Heart left ventricle (tissue), 16 donors: ENCODE measurements at regions not wholly inside any gene's neighbourhood (a gene's known extent, or its start where the extent isn't known, plus 50 kb on each side); places are given as distances from the start of the nearest gene placed in this dataset.

ENCODE experiments used
- ATAC-seq, 4 donors: fragments of 200-7000 bp; cut with Tn5 transposase; one replicate each; pipeline ENCODE4 v1.9.1; 2020 to 2022; ENCODE audit warnings: moderate library complexity in 4 of 4, mild to moderate bottlenecking in 3 of 4, moderate number of reproducible peaks in 1 of 4
- DNase-seq, 5 donors: peaks; one replicate each; pipeline ENCODE4 v3.0.0-alpha.2; 2020
- H3K27ac ChIP-seq, 12 donors: fragments of 200-600 bp; sonication (generic) in 4 of 12; one replicate each; pipeline versions ENCODE4 v1.5.0 to v1.8.0; 2016 to 2022; ENCODE audit warnings: mild to moderate bottlenecking in 2 of 12
- H3K27me3 ChIP-seq, 9 donors: fragments of 200-600 bp; sonication (generic) in 2 of 9; one replicate each; pipeline versions ENCODE4 v1.5.1 to v1.8.0; 2016 to 2022; ENCODE audit warnings: mild to moderate bottlenecking in 3 of 9
- H3K36me3 ChIP-seq, 9 donors: fragments of 200-600 bp; sonication (generic) in 2 of 9; one replicate each; pipeline versions ENCODE4 v1.5.0 to v1.8.0; 2018 to 2022; ENCODE audit warnings: mild to moderate bottlenecking in 2 of 9
- H3K4me1 ChIP-seq, 12 donors: fragments of 200-600 bp; sonication (generic) in 4 of 12; one replicate each; pipeline versions ENCODE4 v1.5.0 to v1.8.0; 2016 to 2022; ENCODE audit warnings: mild to moderate bottlenecking in 3 of 12
- H3K4me3 ChIP-seq, 12 donors: fragments of 200-600 bp; sonication (generic) in 4 of 12; one replicate each; pipeline versions ENCODE4 v1.5.0 to v1.8.0; 2017 to 2022; ENCODE audit warnings: mild to moderate bottlenecking in 9 of 12, moderate library complexity in 4 of 12
- H3K9me3 ChIP-seq, 12 donors: fragments of 200-600 bp; sonication (generic) in 4 of 12; one replicate each; pipeline versions ENCODE4 v1.5.0 to v1.8.0; 2016 to 2022; ENCODE audit warnings: mild to moderate bottlenecking in 1 of 12
- CTCF ChIP-seq, 12 donors: fragments of 200-600 bp; sonication (generic) in 4 of 12; IDR thresholded peaks; one replicate each; pipeline versions ENCODE4 v1.5.0 to v1.8.0; 2018 to 2022; ENCODE audit warnings: antibody characterized with exemption in 12 of 12, mild to moderate bottlenecking in 5 of 12
- POLR2A ChIP-seq, 2 donors: fragments of 450-650 bp; IDR thresholded peaks; one replicate each; pipeline ENCODE4 v1.6.1; 2017; ENCODE audit warnings: antibody characterized with exemption in 2 of 2, mild to moderate bottlenecking in 2 of 2, moderate library complexity in 2 of 2
- WGBS, 4 donors: extraction: QIAGEN DNeasy Blood & Tissue Kit in 2 of 4; methylation state at CpG; one replicate each; pipeline versions ENCODE4 v1.1.5 to v1.1.7; 2013 to 2018; 5-methylcytosine and 5-hydroxymethylcytosine counted together
- intact Hi-C, 10 donors: fragments of 100-400 bp; cut with DNase I; formaldehyde crosslinking; loops; one replicate each; pipeline versions ENCODE4 v1.11.1 to v1.14.2; 2022
- donor health status: ischemic (EF 13 %, LVEDD 7.1; RV severe dilation, severe dysfunction).
- donor health status: healthy with polysubstance abuse.
- donor health status: DM: no; HTN: yes; CAD: no.
- donor health status: DM: no; HTN: no; CAD: no.
- donor health status: ischemic (EF 25% LVEDD 6.9; RV normal size, moderate dysfunction).
- donor health status: ischemic (EF 25% LVEDD 5.7; RV mildly dilated, moderate dysfunction).
- donor health status: healthy.
- donor health status: DM: yes; HTN: yes; CAD: no.
- donor health status: ischemic (EF 35%, LVEDD 5.7; RV mildly dilated, moderate dysfunction).
- donor health status: nonischemic (EF 11% LVEDD 7.7; RV severe dilation, severe dysfunction).
- donor health status: DM: yes; HTN: yes; CAD: no.
- donor health status: PGD.
- donor health status: ischemic (EF 29% LVEDD 5.4; RV normal size, mild dysfunction).
- donor health status: nonischemic (EF 23%, LVEDD 6.1; RV moderate dilation, normal function).

GRCh38 chr5:2039180-2039531 is 156.4 kb upstream of the IRX4 start:
- no peak overlapping the region for H3K27ac ChIP-seq
- H3K4me1 ChIP-seq, result peaks cover 0 to 14% (median 3%) of the 10 kb centered on the region in 12 donors
- DNase-seq (no peak), ATAC-seq (peak in 1 of 4 donors; percentile 6)
- intact Hi-C loops, result loop anchor here in 9 of 10 donors (2.0 to 10.0 kb wide), 5 partner anchors 64 to 372 kb away; no protein-coding TSS in a partner anchor
- peaks cover 0 to 10% (median 0%) of the 10 kb centered on the region in 9 donors for H3K27me3 ChIP-seq
- peak overlapping the region in 1 of 12 donors; percentile 54 for H3K4me3 ChIP-seq
- no peaks in the 10 kb centered on the region for H3K36me3 ChIP-seq
- WGBS, 4 donors, result 37 to 46% (median 41%) methylated on average over 7 to 8 of the region's 8 CpGs
- no peaks in the 10 kb centered on the region for H3K9me3 ChIP-seq
- TF ChIP-seq POLR2A (IDR thresholded peaks at IDR 0.05) (no peak), CTCF (IDR thresholded peaks at IDR 0.05) (no peak)

- Histone ChIP-seq H3K4me3 (peak overlapping the region; percentile 34 to 67 (median 56)), H3K27ac (no peak overlapping the region), H3K36me3 (no peaks in the 10 kb centered on the region), H3K27me3 (peaks cover 0 to 10% (median 0%) of the 10 kb centered on the region in 9 donors), H3K9me3 (no peaks in the 10 kb centered on the region), H3K4me1 (peaks cover 0 to 14% (median 3%) of the 10 kb centered on the region in 12 donors)
- 3 to 9% (median 6%) methylated on average over 32 to 58 of the region's 58 CpGs for WGBS, 4 donors
- intact Hi-C loops, result loop anchor here in 9 of 10 donors (2.0 to 10.0 kb wide), 5 partner anchors 64 to 371 kb away; no protein-coding TSS in a partner anchor
- peak; percentile 59 to 86 (median 73) for DNase-seq
- peak; percentile 87 to 99 (median 94) for ATAC-seq
- TF ChIP-seq POLR2A (IDR thresholded peaks at IDR 0.05), result no peak
- peak; percentile 63 to 84 (median 72) for TF ChIP-seq CTCF (IDR thresholded peaks at IDR 0.05)
These were observed 155.8 kb upstream of the IRX4 start for GRCh38 chr5:2038321-2039179.

GRCh38 chr5:2036885-2037284 is 154.2 kb upstream of the IRX4 start:
- WGBS, 4 donors, result 74 to 86% (median 82%) methylated on average over 6 of the region's 6 CpGs
- peaks cover 0 to 14% (median 3%) of the 10 kb centered on the region in 12 donors for H3K4me1 ChIP-seq
- intact Hi-C loops, result loop anchor here in 8 of 10 donors (5.0 to 10.0 kb wide), 3 partner anchors 272 to 370 kb away; no protein-coding TSS in a partner anchor
- TF ChIP-seq POLR2A (IDR thresholded peaks at IDR 0.05) (no peak), CTCF (IDR thresholded peaks at IDR 0.05) (no peak)
- DNase-seq, result no peak
- H3K27ac ChIP-seq, result no peak overlapping the region
- no peak for ATAC-seq
- peaks cover 0 to 10% (median 0%) of the 10 kb centered on the region in 9 donors for H3K27me3 ChIP-seq
- no peaks in the 10 kb centered on the region for H3K36me3 ChIP-seq
- peaks cover 0 to 10% (median 0%) of the 10 kb centered on the region in 12 donors for H3K9me3 ChIP-seq
- no peak overlapping the region for H3K4me3 ChIP-seq

- Histone ChIP-seq H3K4me3 (no peak overlapping the region), H3K27ac (no peak overlapping the region), H3K36me3 (no peaks in the 10 kb centered on the region), H3K4me1 (no peaks in the 10 kb centered on the region), H3K27me3 (peaks cover 0 to 5% (median 0%) of the 10 kb centered on the region in 9 donors), H3K9me3 (peaks cover 0 to 14% (median 0%) of the 10 kb centered on the region in 12 donors)
- ATAC-seq (no peak), DNase-seq (no peak)
- intact Hi-C loops, result loop anchor here in 1 of 10 donors (10.0 kb wide), 1 partner anchor 268 kb away; no protein-coding TSS in a partner anchor
- WGBS, 4 donors, result 59 to 73% (median 70%) methylated on average over 5 of the region's 5 CpGs
- no peak for TF ChIP-seq CTCF (IDR thresholded peaks at IDR 0.05)
- no peak for TF ChIP-seq POLR2A (IDR thresholded peaks at IDR 0.05)
These were observed 149.7 kb upstream of the IRX4 start for GRCh38 chr5:2032432-2032831.
